ENCODE measurements at regions not wholly inside any gene's neighbourhood (a gene's known extent, or its start where the extent isn't known, plus 50 kb on each side); places are given as distances from the start of the nearest gene placed in this dataset.

- no peaks in the 10 kb centered on the region for H3K36me3 ChIP-seq
- no peak overlapping the region for H3K27ac ChIP-seq
- WGBS, 2 donors = 72 to 89% methylated on average over 5 to 6 of the region's 6 CpGs
- H3K27me3 ChIP-seq = no peaks in the 10 kb centered on the region
- no peak for DNase-seq
- H3K4me3 ChIP-seq = no peak overlapping the region
- TF ChIP-seq, protein P1, sequence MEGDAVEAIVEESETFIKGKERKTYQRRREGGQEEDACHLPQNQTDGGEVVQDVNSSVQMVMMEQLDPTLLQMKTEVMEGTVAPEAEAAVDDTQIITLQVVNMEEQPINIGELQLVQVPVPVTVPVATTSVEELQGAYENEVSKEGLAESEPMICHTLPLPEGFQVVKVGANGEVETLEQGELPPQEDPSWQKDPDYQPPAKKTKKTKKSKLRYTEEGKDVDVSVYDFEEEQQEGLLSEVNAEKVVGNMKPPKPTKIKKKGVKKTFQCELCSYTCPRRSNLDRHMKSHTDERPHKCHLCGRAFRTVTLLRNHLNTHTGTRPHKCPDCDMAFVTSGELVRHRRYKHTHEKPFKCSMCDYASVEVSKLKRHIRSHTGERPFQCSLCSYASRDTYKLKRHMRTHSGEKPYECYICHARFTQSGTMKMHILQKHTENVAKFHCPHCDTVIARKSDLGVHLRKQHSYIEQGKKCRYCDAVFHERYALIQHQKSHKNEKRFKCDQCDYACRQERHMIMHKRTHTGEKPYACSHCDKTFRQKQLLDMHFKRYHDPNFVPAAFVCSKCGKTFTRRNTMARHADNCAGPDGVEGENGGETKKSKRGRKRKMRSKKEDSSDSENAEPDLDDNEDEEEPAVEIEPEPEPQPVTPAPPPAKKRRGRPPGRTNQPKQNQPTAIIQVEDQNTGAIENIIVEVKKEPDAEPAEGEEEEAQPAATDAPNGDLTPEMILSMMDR (IDR thresholded peaks at IDR 0.05) = no peak
- no peaks in the 10 kb centered on the region for H3K9me3 ChIP-seq
- intact Hi-C loops (cut with DNase I) = no loop called here
- no peaks in the 10 kb centered on the region for H3K4me1 ChIP-seq
Observed at GRCh38 chr9:107630156-107630555, 140.6 kb upstream of the KLF4 start.

- 89 to 92% methylated on average over 11 of the region's 11 CpGs for WGBS, 2 donors
- intact Hi-C loops (cut with DNase I) = no loop called here
- no peaks in the 10 kb centered on the region for H3K36me3 ChIP-seq
Observed at GRCh38 chr9:107628444-107628843, 138.9 kb upstream of the KLF4 start.

GRCh38 chr9:107627781-107628180, 138.2 kb upstream of the KLF4 start:
- H3K4me1 ChIP-seq = peaks cover 0 to 8% (median 0%) of the 10 kb centered on the region in 3 donors
- no peaks in the 10 kb centered on the region for H3K9me3 ChIP-seq
- no peak overlapping the region for H3K4me3 ChIP-seq
- H3K27me3 ChIP-seq = no peaks in the 10 kb centered on the region
- intact Hi-C loops (cut with DNase I) = no loop called here
- H3K27ac ChIP-seq = no peak overlapping the region
- H3K36me3 ChIP-seq = no peaks in the 10 kb centered on the region
- WGBS, 2 donors = 49 to 67% methylated on average over 3 to 4 of the region's 4 CpGs
- TF ChIP-seq POLR2A (IDR thresholded peaks at IDR 0.05) = no peak
- TF ChIP-seq, protein P1 (IDR thresholded peaks at IDR 0.05) = no peak
- DNase-seq = no peak

More at GRCh38 chr9:107628444-107628843, 138.9 kb upstream of the KLF4 start:
- Histone ChIP-seq H3K27me3 (no peaks in the 10 kb centered on the region), H3K9me3 (no peaks in the 10 kb centered on the region), H3K4me1 (peaks cover 0 to 8% (median 0%) of the 10 kb centered on the region in 3 donors), H3K4me3 (no peak overlapping the region), H3K27ac (no peak overlapping the region)
- DNase-seq = no peak
- no peak for TF ChIP-seq POLR2A (IDR thresholded peaks at IDR 0.05)
- TF ChIP-seq, protein P1 (IDR thresholded peaks at IDR 0.05) = no peak

- Histone ChIP-seq H3K27ac (no peak overlapping the region), H3K27me3 (no peaks in the 10 kb centered on the region), H3K4me1 (peaks cover 0 to 12% (median 0%) of the 10 kb centered on the region in 3 donors), H3K36me3 (no peaks in the 10 kb centered on the region), H3K4me3 (no peak overlapping the region), H3K9me3 (no peaks in the 10 kb centered on the region)
- no peak for DNase-seq
- TF ChIP-seq, protein P1 (IDR thresholded peaks at IDR 0.05) = no peak
- TF ChIP-seq POLR2A (IDR thresholded peaks at IDR 0.05) = no peak
- intact Hi-C loops (cut with DNase I) = no loop called here
- WGBS, 2 donors = 88 to 93% methylated on average over 6 of the region's 6 CpGs
Observed at GRCh38 chr9:107626118-107626517, 136.5 kb upstream of the KLF4 start.

DNA sequence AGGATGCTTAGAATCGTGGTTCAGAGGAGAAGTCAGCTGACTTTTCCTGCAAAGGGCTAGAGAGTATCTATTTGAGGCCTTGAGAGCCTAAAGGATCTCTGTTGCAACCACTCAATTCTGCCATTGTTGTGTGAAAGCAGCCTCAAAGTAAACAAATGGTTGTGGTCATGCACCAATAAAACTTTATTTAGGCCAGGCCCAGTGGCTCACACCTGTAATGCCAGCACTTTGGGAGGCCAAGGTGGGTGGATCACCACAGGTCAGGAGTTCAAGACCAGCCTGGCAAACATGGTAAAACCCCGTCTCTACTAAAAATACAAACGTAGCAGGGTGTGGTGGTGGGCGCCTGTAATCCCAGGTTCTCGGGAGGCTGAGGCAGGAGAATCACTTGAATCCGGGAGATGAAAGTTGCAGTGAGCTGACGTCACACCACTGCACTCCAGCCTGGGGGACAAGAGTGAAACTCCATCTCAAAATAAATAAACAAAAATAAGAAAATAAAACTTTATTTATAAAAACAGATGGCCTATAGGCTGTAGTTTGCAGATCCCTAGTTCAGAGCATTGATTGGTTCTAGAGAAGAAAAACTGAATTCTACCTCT, 135.9 kb upstream of the KLF4 start:
- Histone ChIP-seq H3K4me3 (no peak overlapping the region), H3K9me3 (no peaks in the 10 kb centered on the region), H3K27me3 (no peaks in the 10 kb centered on the region), H3K4me1 (peaks cover 0 to 18% (median 0%) of the 10 kb centered on the region in 3 donors), H3K27ac (no peak overlapping the region), H3K36me3 (no peaks in the 10 kb centered on the region)
- intact Hi-C loops (cut with DNase I) = no loop called here
- TF ChIP-seq, protein P1 (IDR thresholded peaks at IDR 0.05) = no peak
- TF ChIP-seq POLR2A (IDR thresholded peaks at IDR 0.05) = no peak
- 88 to 89% methylated on average over 7 of the region's 7 CpGs for WGBS, 2 donors
- DNase-seq = no peak
